GM18870 (cell line): ENCODE measurements at regions not wholly inside any gene's neighbourhood (a gene's known extent, or its start where the extent isn't known, plus 50 kb on each side); places are given as distances from the start of the nearest gene placed in this dataset.

Experiments used
- ATAC-seq: cut with Tn5 transposase; IDR thresholded peaks from one replicate; pipeline ENCODE4 v1.9.1; 2021; ENCODE audit warnings: moderate library complexity; ENCODE audit not compliant: unreplicated experiment

DNA sequence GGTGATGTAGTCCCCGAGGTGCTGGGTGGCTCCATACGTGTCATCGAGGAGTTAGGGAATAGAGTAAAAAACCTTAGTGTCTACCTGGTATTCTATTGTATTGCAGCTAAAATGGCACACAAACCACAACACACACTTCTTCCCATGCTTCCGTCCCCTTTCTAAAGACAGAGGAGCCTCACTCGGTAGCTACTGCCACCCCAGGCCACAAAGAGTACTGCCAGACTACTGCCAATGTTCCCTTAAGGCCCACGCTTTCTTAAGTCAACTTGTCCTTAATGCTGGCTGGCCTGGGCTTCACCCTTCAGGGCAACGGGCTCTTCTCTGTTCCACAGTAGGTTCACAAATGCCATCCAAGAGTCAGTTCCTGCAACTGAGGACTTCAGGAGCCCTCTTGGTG is 673.0 kb downstream of the ELAVL2 start:
- no peak for ATAC-seq

DNA sequence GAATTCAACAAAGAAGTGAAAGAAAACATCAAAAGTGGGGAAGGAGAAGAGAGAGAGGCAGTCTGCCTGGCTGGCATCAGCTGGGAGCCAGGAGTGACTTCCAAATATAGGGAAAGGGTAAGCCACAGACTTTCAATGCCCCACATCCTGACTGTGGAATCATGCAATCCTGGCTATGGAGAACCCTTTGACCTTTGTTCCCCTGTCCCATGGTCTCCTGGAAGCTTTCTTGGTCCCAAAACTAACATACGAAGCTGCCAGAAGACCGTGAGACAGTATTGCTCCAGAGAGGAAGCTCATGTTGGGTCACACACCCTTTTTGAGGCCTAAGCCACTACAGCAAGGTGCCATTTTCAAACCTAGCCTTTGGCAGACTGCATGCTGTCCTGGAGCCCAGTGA is 665.5 kb downstream of the ELAVL2 start:
- ATAC-seq = no peak

DNA sequence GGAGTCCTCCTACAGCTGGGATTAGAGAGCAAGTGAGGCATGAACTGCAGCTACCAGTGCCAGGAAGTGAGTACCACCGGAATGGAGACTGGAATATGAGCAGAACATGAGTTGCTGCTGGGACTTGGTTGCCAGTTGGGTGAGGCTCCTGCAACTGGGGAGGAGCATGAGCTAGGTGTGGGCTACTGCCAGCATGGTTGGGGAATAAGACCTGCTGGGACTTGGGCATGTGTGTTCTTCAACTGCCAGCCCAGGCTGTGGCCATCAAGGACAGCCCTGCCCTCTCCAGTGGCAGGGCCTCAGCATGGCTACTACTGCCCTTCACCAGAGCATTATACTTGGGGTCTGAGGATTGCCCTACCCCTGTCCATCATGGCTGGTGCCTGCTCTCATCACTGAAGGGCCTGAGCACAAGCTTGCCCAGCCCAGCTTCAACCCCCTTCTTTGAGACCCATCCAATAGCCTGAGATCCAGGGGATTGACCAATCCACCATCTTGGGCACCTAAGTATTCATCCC is 665.0 kb downstream of the ELAVL2 start:
- ATAC-seq = no peak

DNA sequence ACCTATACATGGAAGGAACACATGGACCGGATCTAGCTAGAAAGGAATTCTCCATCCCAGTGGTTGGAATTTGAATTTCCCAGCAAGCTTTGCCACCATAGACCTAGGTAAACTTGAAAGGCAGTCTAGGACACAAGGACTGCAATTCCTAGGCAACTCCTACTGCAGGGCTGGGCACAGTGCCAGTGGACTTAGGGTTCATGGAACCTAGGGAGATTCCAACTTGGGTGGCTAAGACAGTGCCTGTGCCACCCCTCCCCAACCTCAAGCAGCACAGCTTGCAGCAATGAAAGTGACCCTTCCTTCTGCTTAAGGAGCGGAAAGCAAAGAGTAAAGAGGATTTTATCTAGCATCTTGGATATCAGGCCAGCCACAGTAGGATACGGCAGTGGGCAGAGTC is 663.3 kb downstream of the ELAVL2 start:
- no peak for ATAC-seq

DNA sequence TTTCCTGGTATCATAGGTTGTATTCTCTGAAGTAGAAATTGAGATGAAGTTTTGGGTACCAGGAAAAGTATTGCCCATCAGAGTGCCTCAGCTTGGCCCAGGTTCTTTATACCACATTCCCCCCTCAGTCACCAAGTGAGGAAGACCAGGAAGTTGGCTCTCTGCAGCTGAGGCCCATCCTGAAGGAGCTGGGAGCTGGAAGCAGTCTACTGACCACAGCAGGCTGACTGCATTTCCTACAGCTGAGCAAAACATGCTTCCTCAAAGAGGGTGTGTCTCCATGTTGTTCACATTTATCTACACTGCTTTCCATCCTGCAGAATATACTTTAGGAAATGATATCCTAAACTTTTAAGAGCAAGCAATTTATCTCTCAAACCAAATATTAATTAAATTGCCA is 654.6 kb downstream of the ELAVL2 start:
- ATAC-seq = no peak

DNA sequence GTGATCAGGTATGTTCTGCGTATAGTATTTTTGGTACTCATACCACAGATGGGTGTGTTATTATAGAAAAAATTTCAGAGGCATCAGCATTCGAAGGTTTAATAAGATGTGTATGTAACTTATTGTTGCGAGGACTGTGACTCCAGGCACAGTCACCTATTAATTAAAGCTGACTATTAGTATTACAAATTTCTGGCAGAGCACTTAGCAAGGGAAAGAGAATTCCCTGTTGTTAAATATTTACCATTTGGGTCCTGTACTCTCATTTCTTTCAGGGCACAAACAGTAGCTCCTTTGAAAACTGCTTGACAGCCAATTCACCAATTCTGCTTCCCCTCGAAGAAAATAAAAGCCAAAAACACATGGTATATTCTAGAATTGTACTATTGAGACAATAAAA is 653.8 kb downstream of the ELAVL2 start:
- no peak for ATAC-seq

DNA sequence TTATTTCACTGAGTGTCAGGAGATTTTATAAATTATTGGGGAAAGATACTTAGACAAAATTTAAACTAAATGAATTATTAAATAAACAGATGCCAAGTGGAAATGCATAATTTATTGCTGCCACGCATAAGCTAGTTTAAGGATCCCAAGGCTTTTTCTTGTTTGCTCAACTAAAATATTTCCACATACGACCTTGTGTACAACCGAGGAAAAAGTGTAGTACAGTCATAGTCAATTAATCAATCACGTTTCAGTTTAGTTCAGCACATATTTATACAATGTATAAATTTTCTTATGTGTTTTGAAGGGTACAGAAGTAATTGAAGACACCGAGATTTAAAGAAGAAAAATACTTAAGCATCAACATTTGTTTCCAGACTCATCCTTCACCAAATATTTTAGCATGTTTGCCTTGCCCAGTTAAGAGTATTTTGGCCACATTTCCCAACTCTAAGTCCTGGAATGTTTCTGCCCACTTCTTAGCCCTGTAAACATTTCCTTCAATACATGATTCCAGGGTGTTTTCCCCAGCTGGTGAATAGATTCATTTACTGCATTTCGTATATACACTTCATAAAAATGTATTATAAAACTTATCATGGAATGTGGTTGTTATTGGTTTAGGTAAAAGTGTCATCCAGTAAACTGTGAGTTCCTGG is 652.9 kb downstream of the ELAVL2 start:
- no peak for ATAC-seq

DNA sequence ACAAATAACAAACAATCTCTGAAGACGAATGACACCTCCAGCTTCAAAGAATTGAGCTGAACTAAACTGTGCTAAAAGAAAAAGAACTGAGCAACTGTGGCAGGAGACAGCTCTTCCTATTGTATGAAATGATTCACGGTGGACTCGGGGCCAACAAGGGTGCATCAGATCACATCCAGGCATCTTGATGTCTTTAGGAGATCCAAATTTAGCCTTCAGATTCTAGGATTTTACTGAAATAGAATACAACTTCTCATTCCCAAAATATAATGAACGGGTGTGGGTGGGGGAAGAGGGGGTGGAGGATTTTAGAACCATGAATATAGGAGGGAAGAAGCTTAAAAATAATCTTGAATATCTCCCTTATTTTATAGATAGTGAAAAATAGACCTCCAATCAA is 631.8 kb downstream of the ELAVL2 start:
- no peak for ATAC-seq

DNA sequence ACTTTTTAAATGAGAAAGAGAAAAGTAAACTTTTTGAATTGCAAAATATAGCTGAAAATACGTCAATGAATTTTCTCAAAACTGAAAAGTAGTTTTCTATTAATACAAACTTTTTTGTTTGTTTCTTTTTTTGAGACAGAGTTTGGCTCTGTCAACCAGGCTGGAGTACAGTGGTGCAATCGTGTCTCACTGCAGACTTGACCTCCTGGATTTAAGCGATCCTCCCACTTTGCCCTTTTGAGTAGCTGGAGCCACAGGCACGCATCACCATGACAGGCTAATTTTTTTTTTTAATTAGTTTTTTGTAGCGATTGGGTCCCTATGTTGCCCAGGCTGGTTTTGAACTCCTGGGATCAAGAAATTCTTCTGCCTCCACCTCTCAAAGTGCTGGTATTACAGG is 610.4 kb downstream of the ELAVL2 start:
- ATAC-seq = no peak

DNA sequence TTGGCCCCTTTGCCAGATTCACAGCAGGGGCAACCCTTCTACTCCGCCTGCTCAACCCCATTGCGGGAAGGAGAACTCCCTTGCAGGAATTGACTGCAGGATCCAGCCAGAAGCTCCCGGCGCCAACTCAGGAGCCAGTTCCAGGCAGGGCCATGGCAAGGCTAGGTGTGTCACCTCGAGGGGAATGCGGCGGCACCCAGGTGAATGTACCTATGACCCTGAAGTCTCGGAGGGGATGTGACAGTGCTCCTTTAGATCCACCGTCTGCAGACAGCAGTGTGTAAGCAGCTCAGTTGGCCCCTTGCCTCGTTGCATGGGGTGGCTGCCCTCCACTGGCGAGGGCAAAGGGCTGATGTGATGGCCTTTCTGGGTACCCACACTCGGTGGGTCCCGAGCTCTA is 606.6 kb downstream of the ELAVL2 start:
- no peak for ATAC-seq

DNA sequence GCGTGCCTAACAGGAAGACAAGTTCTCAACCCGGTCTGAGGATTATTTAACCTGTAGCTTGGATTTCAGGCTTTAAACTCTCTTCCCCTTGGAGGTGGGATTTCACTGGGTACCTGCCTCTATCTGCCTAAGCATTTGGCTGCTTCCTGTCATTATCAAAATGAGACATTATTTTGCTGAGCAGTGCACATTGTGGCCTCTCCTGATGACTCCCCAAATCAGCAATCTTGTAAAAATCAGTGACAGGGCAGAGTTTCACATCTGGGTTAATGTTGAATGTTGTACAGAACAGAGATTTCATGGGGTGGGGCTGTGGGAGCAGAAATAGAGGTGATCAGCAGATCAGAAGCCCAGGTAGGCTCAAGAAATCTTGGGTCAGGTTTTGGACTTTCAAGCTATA is 605.9 kb downstream of the ELAVL2 start:
- ATAC-seq = no peak

DNA sequence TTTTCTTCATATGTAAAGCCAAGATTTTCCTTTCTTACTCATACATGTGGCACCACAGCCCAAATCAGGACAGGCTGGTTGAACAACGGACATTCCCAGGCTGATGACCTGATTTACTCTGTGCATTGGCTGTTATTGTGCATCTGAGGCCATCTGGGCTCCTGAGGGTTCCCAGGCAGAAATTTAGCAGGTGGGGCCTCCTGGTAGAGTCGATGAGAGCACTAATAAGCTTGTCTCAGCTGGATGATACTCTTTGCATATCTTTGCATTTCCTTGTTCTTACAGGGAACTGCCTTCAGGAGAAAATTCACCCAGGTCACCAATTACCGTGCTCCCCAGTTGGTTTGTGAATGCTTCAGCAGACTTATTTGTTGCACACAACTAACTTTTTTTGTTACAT is 605.1 kb downstream of the ELAVL2 start:
- ATAC-seq = no peak

DNA sequence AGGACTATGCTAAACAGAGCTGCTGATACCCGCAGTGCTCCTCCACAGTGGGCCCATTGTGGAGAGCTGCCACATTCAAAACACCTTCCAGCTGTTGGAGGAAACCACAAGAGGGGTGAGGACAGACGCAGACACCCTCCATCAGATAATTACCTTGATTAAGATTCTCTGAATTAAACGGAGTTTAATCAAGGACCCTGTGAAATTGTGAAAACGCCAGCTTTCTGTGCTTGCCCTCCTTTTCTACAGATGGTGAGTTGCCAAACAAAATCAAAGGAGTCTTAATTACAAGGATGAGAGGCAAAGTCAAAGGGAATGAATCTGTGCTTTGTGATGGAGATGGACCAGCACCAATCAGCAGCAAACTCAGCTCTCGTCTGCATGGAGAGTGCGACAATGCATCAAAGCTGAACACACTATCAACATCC is 596.1 kb downstream of the ELAVL2 start:
- ATAC-seq = no peak

DNA sequence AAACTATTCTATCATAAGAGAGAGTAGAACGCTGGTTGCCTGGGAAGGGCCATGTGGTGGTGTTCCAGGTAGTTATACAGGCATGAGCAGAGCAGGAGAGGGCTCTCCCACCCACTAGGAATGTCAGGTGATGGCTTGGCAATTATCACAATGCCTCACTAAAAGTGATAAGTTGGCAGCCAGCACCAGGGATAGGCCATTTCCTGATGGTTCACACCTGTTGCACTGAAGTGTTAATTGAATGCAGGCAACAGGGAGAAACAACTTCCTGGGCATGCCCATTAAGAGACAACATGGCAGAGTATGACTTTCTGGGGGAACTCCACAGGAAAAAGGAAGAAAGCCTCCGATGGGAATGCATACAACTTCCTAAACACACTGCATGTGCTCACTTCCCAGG is 593.2 kb downstream of the ELAVL2 start:
- no peak for ATAC-seq

DNA sequence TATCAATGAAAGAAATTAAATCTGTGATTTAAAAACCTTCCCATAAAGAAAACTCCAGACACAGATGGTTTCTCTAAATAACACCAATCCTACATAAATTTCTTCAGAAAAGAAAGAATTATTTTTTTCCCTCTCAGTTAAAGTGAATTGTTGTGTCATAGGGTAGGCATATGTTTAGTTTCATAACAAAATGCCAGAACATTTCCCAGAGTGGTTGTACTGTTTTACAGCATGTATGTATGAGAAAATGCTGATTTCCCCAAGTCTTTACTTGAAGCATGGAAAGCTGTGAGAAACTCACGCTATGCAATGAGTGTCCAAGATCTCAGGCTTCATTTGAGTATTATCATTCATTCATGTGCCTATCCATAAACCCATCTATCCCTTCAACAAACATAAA is 582.5 kb downstream of the ELAVL2 start:
- no peak for ATAC-seq

DNA sequence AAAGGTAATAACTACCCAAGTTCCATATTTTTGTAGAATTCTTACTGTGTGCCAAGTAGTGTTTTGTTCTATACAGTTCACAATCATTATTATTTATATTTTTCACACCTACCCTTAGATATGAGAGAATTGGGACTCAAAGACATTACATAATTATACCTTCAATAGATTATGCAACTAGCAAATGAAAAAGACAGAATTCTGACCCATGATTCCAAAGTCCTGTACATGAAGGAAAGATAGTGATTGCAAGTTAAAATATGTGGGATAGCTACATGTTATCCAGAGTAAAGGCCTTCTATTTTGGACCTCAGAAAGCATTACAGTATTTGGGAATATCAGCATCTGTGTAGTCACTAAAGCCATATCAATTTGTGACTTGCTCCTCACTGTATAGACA is 581.0 kb downstream of the ELAVL2 start:
- ATAC-seq = no peak

DNA sequence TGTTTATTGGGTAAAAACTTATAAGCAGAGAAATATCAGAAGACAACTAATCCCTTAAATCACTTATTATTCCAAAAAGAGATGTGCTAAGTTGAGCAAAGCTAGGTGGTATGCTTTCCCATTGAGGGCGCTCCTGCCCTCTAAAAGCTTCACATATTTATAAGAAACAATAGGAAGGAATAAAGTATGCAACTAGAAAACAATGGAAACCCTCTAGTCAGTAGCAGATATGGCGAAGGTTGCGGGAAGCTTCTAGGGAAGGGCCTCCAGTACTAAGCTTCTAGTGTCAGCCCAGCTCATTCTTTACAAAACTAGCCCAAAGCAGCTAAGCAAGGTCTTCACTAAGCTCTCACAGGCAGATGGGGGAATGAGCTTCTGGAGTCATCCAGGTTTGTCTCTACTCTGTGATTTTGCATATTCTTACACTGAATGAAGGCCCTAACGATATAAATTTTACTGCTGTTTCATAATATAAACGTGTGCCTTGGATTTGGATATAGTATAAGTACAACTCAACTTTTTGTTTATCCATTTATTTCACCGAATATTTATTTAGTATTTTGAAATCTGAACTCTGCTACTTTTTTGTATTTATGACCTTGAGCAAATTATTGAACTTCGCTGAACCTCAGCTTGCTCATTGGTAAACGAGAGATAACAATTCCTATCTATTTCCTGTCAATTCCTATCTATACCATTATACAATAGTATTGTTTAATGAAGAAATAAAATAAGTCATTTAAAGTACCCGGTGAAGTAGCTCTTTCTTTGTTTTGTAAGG is 571.4 kb downstream of the ELAVL2 start:
- no peak for ATAC-seq

DNA sequence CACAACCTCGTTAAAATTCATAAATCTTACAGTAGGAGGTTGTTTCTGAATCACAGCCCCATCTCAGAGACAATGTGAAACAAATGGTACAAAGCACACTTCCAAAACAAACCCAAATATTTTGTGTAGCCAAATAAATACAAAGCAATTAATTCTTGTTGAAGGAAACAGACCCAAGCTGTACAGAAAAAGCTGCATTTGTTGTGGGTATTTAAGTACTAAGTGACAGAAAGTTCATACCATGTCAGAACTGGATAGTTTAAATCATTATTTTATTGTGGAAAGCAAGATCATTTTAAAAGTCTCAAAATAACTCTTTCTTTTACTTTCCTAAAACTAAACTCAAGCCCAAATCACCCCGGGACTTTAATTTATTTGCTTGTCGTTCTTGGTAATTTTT is 570.7 kb downstream of the ELAVL2 start:
- ATAC-seq = no peak

DNA sequence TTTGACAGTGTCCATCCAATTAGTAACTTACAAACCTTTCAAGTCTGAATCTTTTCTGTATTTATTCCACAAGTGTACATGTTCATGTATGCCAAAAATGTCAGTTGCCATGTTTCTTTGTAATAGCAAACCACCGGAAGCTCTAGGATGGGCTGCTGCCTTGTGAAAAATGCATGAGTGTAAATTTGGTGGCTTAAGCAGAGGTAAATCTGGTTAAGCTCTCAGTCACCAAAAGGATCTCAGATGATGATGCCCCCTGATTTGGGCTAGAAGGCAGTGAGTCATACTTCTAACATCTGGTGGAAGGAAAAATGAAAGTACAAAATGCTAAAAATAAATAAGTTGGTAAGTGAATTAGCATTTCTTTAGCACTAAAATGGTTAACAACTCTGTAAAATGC is 567.5 kb downstream of the ELAVL2 start:
- no peak for ATAC-seq

DNA sequence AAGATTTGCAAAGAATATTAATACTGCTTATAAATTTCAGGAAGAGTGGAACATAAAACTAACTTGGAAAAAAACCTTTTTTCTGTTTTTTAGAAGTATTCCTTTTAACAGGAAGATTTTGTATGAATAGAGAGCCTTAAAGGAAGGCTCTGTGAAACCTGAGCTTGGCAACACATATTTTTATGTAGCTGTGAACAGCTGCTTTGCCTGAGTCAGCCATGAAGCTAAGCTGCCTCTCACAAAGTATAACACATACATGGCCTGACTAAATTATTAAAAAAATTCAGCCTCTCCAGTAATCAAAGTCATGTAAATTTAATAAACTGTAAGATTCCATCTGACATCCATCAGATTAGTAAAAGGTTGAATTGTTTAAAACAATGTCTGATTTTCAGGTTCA is 547.5 kb downstream of the ELAVL2 start:
- no peak for ATAC-seq

DNA sequence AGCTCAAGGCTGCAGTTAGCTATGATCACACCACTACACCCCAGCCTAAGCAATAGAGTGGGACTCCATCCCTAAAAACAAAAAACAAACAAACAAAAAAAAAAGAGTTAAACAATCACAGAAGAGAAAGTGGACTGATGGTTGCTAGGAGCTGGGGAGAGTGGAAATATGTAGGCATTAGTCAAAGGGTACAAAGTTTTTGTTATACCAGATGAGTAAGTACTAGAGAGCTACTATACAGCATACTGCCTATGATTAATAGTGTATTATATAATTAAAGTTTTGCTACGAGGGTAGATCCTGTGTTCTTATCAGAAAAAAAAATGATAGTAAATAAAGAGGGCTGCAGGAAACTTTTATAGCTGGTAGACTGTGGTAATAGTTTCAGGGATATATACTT is 538.6 kb downstream of the ELAVL2 start:
- ATAC-seq = no peak

DNA sequence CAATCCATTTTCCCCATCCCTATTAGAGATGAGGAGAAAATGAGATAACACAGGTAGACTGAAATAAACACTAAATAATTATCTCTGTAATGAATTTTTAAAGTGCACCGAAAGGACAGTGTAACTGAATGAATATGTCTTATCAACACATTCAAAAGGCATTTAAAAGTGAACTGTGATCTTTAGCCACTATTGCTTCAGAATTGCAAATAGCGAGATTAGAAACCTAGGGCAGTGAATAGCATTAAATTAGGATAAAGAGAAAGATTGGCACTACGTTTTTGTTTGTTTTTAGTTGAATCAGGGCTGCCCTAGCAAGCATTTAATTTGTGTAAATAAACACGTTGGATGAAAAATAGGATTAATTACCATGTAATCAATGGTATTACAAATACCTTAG is 537.5 kb downstream of the ELAVL2 start:
- no peak for ATAC-seq

DNA sequence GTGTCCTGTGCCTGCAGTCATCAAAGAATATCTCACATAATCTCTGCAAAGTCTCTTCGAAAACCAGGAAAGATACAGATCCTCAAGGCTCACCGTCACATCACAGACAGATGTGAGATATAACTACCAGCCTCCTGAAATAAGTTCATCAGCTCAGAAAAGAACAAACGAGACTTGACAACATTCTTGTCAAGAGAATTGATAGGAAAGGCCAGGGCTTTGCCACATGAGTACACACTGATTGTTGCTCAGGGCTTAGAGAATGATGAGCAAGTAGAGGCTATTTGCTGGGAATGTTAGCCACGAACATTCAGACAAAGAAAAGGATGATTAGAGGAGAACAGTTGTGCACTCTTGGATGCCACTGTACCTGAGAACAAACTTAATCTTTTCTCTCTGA is 535.1 kb downstream of the ELAVL2 start:
- ATAC-seq = no peak
